ENCODE measurements at regions not wholly inside any gene's neighbourhood (a gene's known extent, or its start where the extent isn't known, plus 50 kb on each side); places are given as distances from the start of the nearest gene placed in this dataset.
A peak's percentile ranks its signal among the peaks of the same experiment; 100 is the strongest.

- H3K4me1 ChIP-seq (ENCODE audit: control insufficient read depth in 2 of 2, insufficient read depth in 2 of 2, low read length in 2 of 2): no peaks in the 10 kb centered on the region
- Mint-ChIP-seq H3K36me3 (peaks cover 0 to 5% (median 0%) of the 10 kb centered on the region in 5 donors), H3K4me1 (no peaks in the 10 kb centered on the region), H3K4me3 (no peak overlapping the region), H3K27ac (no peak overlapping the region), H3K9me3 (peaks cover 0 to 20% (median 3%) of the 10 kb centered on the region in 11 donors), H3K27me3 (no peaks in the 10 kb centered on the region)
- H3K27ac ChIP-seq (ENCODE audit: low read depth, low read length): no peak overlapping the region
- intact Hi-C loops (cut with micrococcal nuclease): no loop called here
- H3K9me3 ChIP-seq (ENCODE audit: control insufficient read depth in 2 of 3, low read length in 3 of 3): no peaks in the 10 kb centered on the region
- no peak overlapping the region for H3K4me3 ChIP-seq (ENCODE audit: low read length)
- no peaks in the 10 kb centered on the region for H3K36me3 ChIP-seq (ENCODE audit: control insufficient read depth in 2 of 3, insufficient read depth in 3 of 3, low read length in 3 of 3)
- ChIA-PET POLR2A (no interaction called here), CTCF (no interaction called here)
- ATAC-seq (no peak), DNase-seq (peak in 1 of 9 donors; percentile 2)
- no peaks in the 10 kb centered on the region for H3K27me3 ChIP-seq (ENCODE audit: control insufficient read depth in 2 of 2, insufficient read depth in 2 of 2, low read length in 2 of 2)
Observed at GRCh38 chr2:239793086-239793485, 232.1 kb downstream of the NDUFA10 start.

GRCh38 chr2:239792405-239793084, 232.6 kb downstream of the NDUFA10 start:
- DNase-seq (peak in 1 of 9 donors; percentile 3), ATAC-seq (no peak)
- ChIA-PET POLR2A (no interaction called here), CTCF (no interaction called here)
- Mint-ChIP-seq H3K4me1 (no peaks in the 10 kb centered on the region), H3K4me3 (no peak overlapping the region), H3K27me3 (no peaks in the 10 kb centered on the region), H3K36me3 (peaks cover 0 to 5% (median 0%) of the 10 kb centered on the region in 5 donors), H3K27ac (no peak overlapping the region), H3K9me3 (peaks cover 0 to 20% (median 3%) of the 10 kb centered on the region in 11 donors)
- Histone ChIP-seq H3K4me3 (ENCODE audit: low read length) (no peak overlapping the region), H3K27ac (ENCODE audit: low read depth, low read length) (no peak overlapping the region), H3K36me3 (ENCODE audit: control insufficient read depth in 2 of 3, insufficient read depth in 3 of 3, low read length in 3 of 3) (no peaks in the 10 kb centered on the region), H3K27me3 (ENCODE audit: control insufficient read depth in 2 of 2, insufficient read depth in 2 of 2, low read length in 2 of 2) (no peaks in the 10 kb centered on the region), H3K9me3 (ENCODE audit: control insufficient read depth in 2 of 3, low read length in 3 of 3) (no peaks in the 10 kb centered on the region), H3K4me1 (ENCODE audit: control insufficient read depth in 2 of 2, insufficient read depth in 2 of 2, low read length in 2 of 2) (no peaks in the 10 kb centered on the region)
- intact Hi-C loops (cut with micrococcal nuclease): no loop called here

- intact Hi-C loops (cut with micrococcal nuclease): no loop called here
- Histone ChIP-seq H3K27me3 (ENCODE audit: control insufficient read depth in 2 of 2, insufficient read depth in 2 of 2, low read length in 2 of 2) (no peaks in the 10 kb centered on the region), H3K9me3 (ENCODE audit: control insufficient read depth in 2 of 3, low read length in 3 of 3) (no peaks in the 10 kb centered on the region), H3K27ac (ENCODE audit: low read depth, low read length) (no peak overlapping the region), H3K4me3 (ENCODE audit: low read length) (no peak overlapping the region), H3K36me3 (ENCODE audit: control insufficient read depth in 2 of 3, insufficient read depth in 3 of 3, low read length in 3 of 3) (no peaks in the 10 kb centered on the region), H3K4me1 (ENCODE audit: control insufficient read depth in 2 of 2, insufficient read depth in 2 of 2, low read length in 2 of 2) (no peaks in the 10 kb centered on the region)
- Mint-ChIP-seq H3K4me1 (no peaks in the 10 kb centered on the region), H3K27me3 (no peaks in the 10 kb centered on the region), H3K4me3 (no peak overlapping the region), H3K9me3 (peaks cover 0 to 14% (median 2%) of the 10 kb centered on the region in 11 donors), H3K27ac (no peak overlapping the region), H3K36me3 (no peaks in the 10 kb centered on the region)
- CTCF ChIA-PET: no interaction called here
- POLR2A ChIA-PET: no interaction called here
- ATAC-seq: no peak
- peak in 1 of 9 donors; percentile 15 for DNase-seq
Observed at GRCh38 chr2:239791526-239792404, 233.4 kb downstream of the NDUFA10 start.

GRCh38 chr2:239790721-239791120, 234.4 kb downstream of the NDUFA10 start:
- no peaks in the 10 kb centered on the region for H3K27me3 ChIP-seq (ENCODE audit: control insufficient read depth in 2 of 2, insufficient read depth in 2 of 2, low read length in 2 of 2)
- H3K4me1 ChIP-seq (ENCODE audit: control insufficient read depth in 2 of 2, insufficient read depth in 2 of 2, low read length in 2 of 2): no peaks in the 10 kb centered on the region
- H3K27ac Mint-ChIP-seq: no peak overlapping the region

GRCh38 chr2:239790313-239790712, 234.8 kb downstream of the NDUFA10 start:
- CTCF ChIA-PET: no interaction called here

More at GRCh38 chr2:239790721-239791120, 234.4 kb downstream of the NDUFA10 start:
- ChIA-PET POLR2A (no interaction called here), CTCF (no interaction called here)
- Mint-ChIP-seq H3K4me1 (no peaks in the 10 kb centered on the region), H3K9me3 (peaks cover 0 to 16% (median 5%) of the 10 kb centered on the region in 11 donors), H3K4me3 (no peak overlapping the region), H3K27me3 (peaks cover 0 to 6% (median 0%) of the 10 kb centered on the region in 5 donors), H3K36me3 (peaks cover 0 to 4% (median 0%) of the 10 kb centered on the region in 5 donors)
- no peaks in the 10 kb centered on the region for H3K36me3 ChIP-seq (ENCODE audit: control insufficient read depth in 2 of 3, insufficient read depth in 3 of 3, low read length in 3 of 3)
- DNase-seq: no peak
- no peaks in the 10 kb centered on the region for H3K9me3 ChIP-seq (ENCODE audit: control insufficient read depth in 2 of 3, low read length in 3 of 3)
- H3K27ac ChIP-seq (ENCODE audit: low read depth, low read length): no peak overlapping the region
- H3K4me3 ChIP-seq (ENCODE audit: low read length): no peak overlapping the region
- ATAC-seq: no peak
- intact Hi-C loops (cut with micrococcal nuclease): no loop called here

GRCh38 chr2:239789711-239790110, 235.4 kb downstream of the NDUFA10 start:
- H3K9me3 ChIP-seq (ENCODE audit: control insufficient read depth in 2 of 3, low read length in 3 of 3): no peaks in the 10 kb centered on the region
- intact Hi-C loops (cut with micrococcal nuclease): no loop called here
- Mint-ChIP-seq H3K27ac (no peak overlapping the region), H3K27me3 (peaks cover 0 to 12% (median 0%) of the 10 kb centered on the region in 5 donors), H3K4me1 (no peaks in the 10 kb centered on the region), H3K36me3 (peaks cover 0 to 5% (median 2%) of the 10 kb centered on the region in 5 donors), H3K4me3 (no peak overlapping the region), H3K9me3 (peaks cover 0 to 19% (median 5%) of the 10 kb centered on the region in 11 donors)
- H3K4me1 ChIP-seq (ENCODE audit: control insufficient read depth in 2 of 2, insufficient read depth in 2 of 2, low read length in 2 of 2): no peaks in the 10 kb centered on the region
- H3K4me3 ChIP-seq (ENCODE audit: low read length): no peak overlapping the region
- H3K36me3 ChIP-seq (ENCODE audit: control insufficient read depth in 2 of 3, insufficient read depth in 3 of 3, low read length in 3 of 3): no peaks in the 10 kb centered on the region
- H3K27me3 ChIP-seq (ENCODE audit: control insufficient read depth in 2 of 2, insufficient read depth in 2 of 2, low read length in 2 of 2): no peaks in the 10 kb centered on the region
- ATAC-seq (no peak), DNase-seq (no peak)
- POLR2A ChIA-PET: no interaction called here
- CTCF ChIA-PET: no interaction called here
- H3K27ac ChIP-seq (ENCODE audit: low read depth, low read length): no peak overlapping the region

More at GRCh38 chr2:239790313-239790712, 234.8 kb downstream of the NDUFA10 start:
- DNase-seq (no peak), ATAC-seq (no peak)
- H3K27me3 ChIP-seq (ENCODE audit: control insufficient read depth in 2 of 2, insufficient read depth in 2 of 2, low read length in 2 of 2): no peaks in the 10 kb centered on the region
- intact Hi-C loops (cut with micrococcal nuclease): no loop called here
- no peaks in the 10 kb centered on the region for H3K4me1 ChIP-seq (ENCODE audit: control insufficient read depth in 2 of 2, insufficient read depth in 2 of 2, low read length in 2 of 2)
- Mint-ChIP-seq H3K27ac (no peak overlapping the region), H3K9me3 (peaks cover 0 to 18% (median 6%) of the 10 kb centered on the region in 11 donors), H3K36me3 (peaks cover 0 to 5% (median 0%) of the 10 kb centered on the region in 5 donors), H3K4me1 (no peaks in the 10 kb centered on the region), H3K4me3 (no peak overlapping the region), H3K27me3 (peaks cover 0 to 6% (median 0%) of the 10 kb centered on the region in 5 donors)
- H3K36me3 ChIP-seq (ENCODE audit: control insufficient read depth in 2 of 3, insufficient read depth in 3 of 3, low read length in 3 of 3): no peaks in the 10 kb centered on the region
- H3K9me3 ChIP-seq (ENCODE audit: control insufficient read depth in 2 of 3, low read length in 3 of 3): no peaks in the 10 kb centered on the region
- POLR2A ChIA-PET: no interaction called here
- H3K4me3 ChIP-seq (ENCODE audit: low read length): no peak overlapping the region
- no peak overlapping the region for H3K27ac ChIP-seq (ENCODE audit: low read depth, low read length)
